Activated naive CD4-positive, alpha-beta T cell treated with anti-CD3 and anti-CD28 coated beads for 36 hours (primary cell): ENCODE measurements at regions not wholly inside any gene's neighbourhood (a gene's known extent, or its start where the extent isn't known, plus 50 kb on each side); places are given as distances from the start of the nearest gene placed in this dataset.
A peak's percentile ranks its signal among the peaks of the same experiment; 100 is the strongest.
"Not testable (repeated sequence)": the region's sequence is repeated elsewhere in the genome, so short reads cannot be mapped to it uniquely, and the experiment has no call there.

Experiments used
- CTCF ChIA-PET: fragments of 350-600 bp; sonication (Branson Sonifier 250); formaldehyde crosslinking; loops from one replicate; lab custom pipeline; 2021; ENCODE audit warnings: antibody characterized with exemption; lab: Charles Lee
- DNase-seq: peaks from one replicate; pipeline ENCODE4 v3.0.0-alpha.2; 2020
- H3K27ac Mint-ChIP-seq: one replicate; pipeline ENCODE4 v1.8.0; 2021; ENCODE audit warnings: mild to moderate bottlenecking, mixed read lengths
- H3K27me3 Mint-ChIP-seq: one replicate; pipeline ENCODE4 v1.8.0; 2021; ENCODE audit warnings: low read depth, mixed read lengths
- H3K36me3 Mint-ChIP-seq: one replicate; pipeline ENCODE4 v1.8.0; 2021; ENCODE audit warnings: low read depth, mixed read lengths
- H3K4me1 Mint-ChIP-seq: one replicate; pipeline ENCODE4 v1.8.0; 2021; ENCODE audit warnings: low read depth, mixed read lengths
- H3K4me3 Mint-ChIP-seq: one replicate; pipeline ENCODE4 v1.8.0; 2021; ENCODE audit warnings: mild to moderate bottlenecking, moderate library complexity, mixed read lengths
- H3K9me3 Mint-ChIP-seq: one replicate; pipeline ENCODE4 v1.8.0; 2021; ENCODE audit warnings: mixed read lengths
- intact Hi-C: fragments of 100-400 bp; cut with micrococcal nuclease; formaldehyde crosslinking; loops from one replicate; pipeline ENCODE4 v1.15.1; 2023

- Mint-ChIP-seq H3K36me3 (no peaks in the 10 kb centered on the region), H3K27ac (no peak overlapping the region), H3K27me3 (peaks cover 5% of the 10 kb centered on the region), H3K4me1 (no peaks in the 10 kb centered on the region), H3K4me3 (no peak overlapping the region), H3K9me3 (no peaks in the 10 kb centered on the region)
- CTCF ChIA-PET: no interaction called here
- no peak for DNase-seq
- intact Hi-C loops: no loop called here
Measured at GRCh38 chr4:42267724-42268123, 115.3 kb upstream of the BEND4 start.

- no peak overlapping the region for H3K4me3 Mint-ChIP-seq
- H3K27me3 Mint-ChIP-seq: peaks cover 5% of the 10 kb centered on the region
- DNase-seq: no peak
- H3K27ac Mint-ChIP-seq: no peak overlapping the region
- no peaks in the 10 kb centered on the region for H3K36me3 Mint-ChIP-seq
- CTCF ChIA-PET: no interaction called here
- no peaks in the 10 kb centered on the region for H3K9me3 Mint-ChIP-seq
- intact Hi-C loops: no loop called here
- no peaks in the 10 kb centered on the region for H3K4me1 Mint-ChIP-seq
Measured at GRCh38 chr4:42268824-42269223, 116.4 kb upstream of the BEND4 start.

GRCh38 chr4:42271096-42271495 lies 118.6 kb upstream of the BEND4 start:
- DNase-seq: no peak
- Mint-ChIP-seq H3K27me3 (peaks cover 5% of the 10 kb centered on the region), H3K36me3 (no peaks in the 10 kb centered on the region), H3K27ac (no peak overlapping the region), H3K4me3 (no peak overlapping the region), H3K9me3 (peaks cover 3% of the 10 kb centered on the region), H3K4me1 (no peaks in the 10 kb centered on the region)
- intact Hi-C loops: no loop called here
- CTCF ChIA-PET: no interaction called here

GRCh38 chr4:42277291-42277690 lies 120.0 kb upstream of the SHISA3 start:
- no peak for DNase-seq
- Mint-ChIP-seq H3K9me3 (peaks cover 4% of the 10 kb centered on the region), H3K27me3 (peaks cover 14% of the 10 kb centered on the region), H3K4me3 (no peak overlapping the region), H3K27ac (no peak overlapping the region), H3K36me3 (no peaks in the 10 kb centered on the region), H3K4me1 (no peaks in the 10 kb centered on the region)
- CTCF ChIA-PET: interaction anchor here (1.2 kb wide), 1 partner anchor 122 kb away, joined by 3 read pairs; no protein-coding TSS in a partner anchor
- intact Hi-C loops: no loop called here

- intact Hi-C loops: no loop called here
- Mint-ChIP-seq H3K4me1 (no peaks in the 10 kb centered on the region), H3K27ac (no peak overlapping the region), H3K4me3 (no peak overlapping the region), H3K27me3 (peaks cover 20% of the 10 kb centered on the region), H3K36me3 (no peaks in the 10 kb centered on the region), H3K9me3 (peaks cover 4% of the 10 kb centered on the region)
- no peak for DNase-seq
- CTCF ChIA-PET: interaction anchor here (0.7 to 1.5 kb wide), 2 partner anchors 18 to 187 kb away, joined by 3 to 4 read pairs; no protein-coding TSS in a partner anchor
Measured at GRCh38 chr4:42278709-42279324, 118.5 kb upstream of the SHISA3 start.

- Mint-ChIP-seq H3K9me3 (peaks cover 1% of the 10 kb centered on the region), H3K36me3 (no peaks in the 10 kb centered on the region), H3K27me3 (peaks cover 24% of the 10 kb centered on the region), H3K4me1 (no peaks in the 10 kb centered on the region), H3K4me3 (no peak overlapping the region), H3K27ac (no peak overlapping the region)
- intact Hi-C loops: loop anchor here (1.0 kb wide), 2 partner anchors 323 to 587 kb away; no protein-coding TSS in a partner anchor
- DNase-seq: peak; percentile 26
- CTCF ChIA-PET: interaction anchor here (0.5 to 5.7 kb wide), 6 partner anchors 19 to 241 kb away, joined by 3 to 45 read pairs (median 4); no protein-coding TSS in a partner anchor
Measured at GRCh38 chr4:42280327-42281095, 116.8 kb upstream of the SHISA3 start.

- Mint-ChIP-seq H3K27me3 (peaks cover 24% of the 10 kb centered on the region), H3K4me3 (no peak overlapping the region), H3K36me3 (no peaks in the 10 kb centered on the region), H3K27ac (no peak overlapping the region), H3K9me3 (peaks cover 1% of the 10 kb centered on the region), H3K4me1 (no peaks in the 10 kb centered on the region)
- intact Hi-C loops: loop anchor here (1.0 kb wide), 4 partner anchors 239 to 584 kb away; no protein-coding TSS in a partner anchor
- DNase-seq: no peak
- CTCF ChIA-PET: interaction anchor here (0.7 to 5.7 kb wide), 4 partner anchors 9 to 583 kb away, joined by 3 to 45 read pairs (median 4); no protein-coding TSS in a partner anchor
Measured at GRCh38 chr4:42281324-42282020, 115.8 kb upstream of the SHISA3 start.

GRCh38 chr4:42282081-42282901 lies 115.0 kb upstream of the SHISA3 start:
- Mint-ChIP-seq H3K27me3 (peaks cover 24% of the 10 kb centered on the region), H3K27ac (no peak overlapping the region), H3K4me3 (no peak overlapping the region), H3K9me3 (no peaks in the 10 kb centered on the region), H3K36me3 (no peaks in the 10 kb centered on the region), H3K4me1 (no peaks in the 10 kb centered on the region)
- DNase-seq: peak; percentile 49
- CTCF ChIA-PET: interaction anchor here (0.7 to 5.7 kb wide), 9 partner anchors 9 to 583 kb away, joined by 3 to 45 read pairs (median 3); no protein-coding TSS in a partner anchor
- intact Hi-C loops: loop anchor here (1.0 kb wide), 4 partner anchors 238 to 583 kb away; no protein-coding TSS in a partner anchor

- intact Hi-C loops: no loop called here
- peaks cover 21% of the 10 kb centered on the region for H3K27me3 Mint-ChIP-seq
- no peak overlapping the region for H3K27ac Mint-ChIP-seq
- CTCF ChIA-PET: interaction anchor here (1.2 to 5.7 kb wide), 3 partner anchors 236 to 241 kb away, joined by 3 to 45 read pairs (median 4); no protein-coding TSS in a partner anchor
- H3K36me3 Mint-ChIP-seq: no peaks in the 10 kb centered on the region
- no peak overlapping the region for H3K4me3 Mint-ChIP-seq
- DNase-seq: no peak
- no peaks in the 10 kb centered on the region for H3K9me3 Mint-ChIP-seq
- H3K4me1 Mint-ChIP-seq: no peaks in the 10 kb centered on the region
Measured at GRCh38 chr4:42284030-42284429, 113.3 kb upstream of the SHISA3 start.

GRCh38 chr4:42288876-42289275 lies 108.4 kb upstream of the SHISA3 start:
- H3K4me3 Mint-ChIP-seq, intact Hi-C loops, H3K4me1 Mint-ChIP-seq, H3K27ac Mint-ChIP-seq, H3K27me3 Mint-ChIP-seq, H3K9me3 Mint-ChIP-seq, CTCF ChIA-PET, H3K36me3 Mint-ChIP-seq, DNase-seq: not testable (repeated sequence)

- H3K27me3 Mint-ChIP-seq, intact Hi-C loops: not testable (repeated sequence)
Measured at GRCh38 chr4:42292192-42292591, 105.1 kb upstream of the SHISA3 start.

More at GRCh38 chr4:42292192-42292591, 105.1 kb upstream of the SHISA3 start:
- H3K4me1 Mint-ChIP-seq, DNase-seq, H3K27ac Mint-ChIP-seq, H3K4me3 Mint-ChIP-seq, H3K9me3 Mint-ChIP-seq, H3K36me3 Mint-ChIP-seq: not testable (repeated sequence)
- CTCF ChIA-PET: interaction anchor here (1.6 kb wide), 1 partner anchor 13 kb away, joined by 4 read pairs; no protein-coding TSS in a partner anchor
